Suprapubic skin (tissue), 4 donors: ENCODE measurements at regions not wholly inside any gene's neighbourhood (a gene's known extent, or its start where the extent isn't known, plus 50 kb on each side); places are given as distances from the start of the nearest gene placed in this dataset.

Source experiments
- CTCF ChIP-seq, 2 donors: fragments of 200-600 bp in 1 of 2; fragments of 450-650 bp in 1 of 2; sonication (generic) in 1 of 2; IDR thresholded peaks; one replicate each; pipeline ENCODE4 v1.5.1; 2016 to 2019; ENCODE audit warnings: antibody characterized with exemption in 2 of 2, mild to moderate bottlenecking in 1 of 2, moderate library complexity in 1 of 2
- EP300 ChIP-seq: sonication (generic); formaldehyde crosslinking; IDR thresholded peaks from one replicate; pipeline ENCODE4 v1.6.1; 2017; ENCODE audit warnings: antibody characterized with exemption
- POLR2A ChIP-seq, 2 donors: fragments of 450-650 bp; IDR thresholded peaks; one replicate each; pipeline ENCODE4 v1.6.1; 2017; ENCODE audit warnings: antibody characterized with exemption in 2 of 2, mild to moderate bottlenecking in 2 of 2, moderate library complexity in 2 of 2
- POLR2AphosphoS5 ChIP-seq, 3 donors: sonication (generic); formaldehyde crosslinking; IDR thresholded peaks; one replicate each; pipeline ENCODE4 v1.6.1; 2017; ENCODE audit warnings: antibody characterized with exemption in 3 of 3

- TF ChIP-seq CTCF (IDR thresholded peaks at IDR 0.05) (no peak), POLR2A (IDR thresholded peaks at IDR 0.05) (no peak), POLR2AphosphoS5 (IDR thresholded peaks at IDR 0.05) (no peak), EP300 (no peak)
These were observed 120.0 kb upstream of the GADL1 start for GRCh38 chr3:31014317-31015040.
